Stimulated activated naive CD8-positive, alpha-beta T cell treated with anti-CD3 and anti-CD28 coated beads, Interleukin-15, amount 100 ng/mL, for 72 hours (primary cell): ENCODE measurements at regions not wholly inside any gene's neighbourhood (a gene's known extent, or its start where the extent isn't known, plus 50 kb on each side); places are given as distances from the start of the nearest gene placed in this dataset.
"Not testable (repeated sequence)": the region's sequence is repeated elsewhere in the genome, so short reads cannot be mapped to it uniquely, and the experiment has no call there.

Experiments used
- ATAC-seq: fragments of 150-1000 bp; cut with Tn5 transposase; 2 replicates; pipeline ENCODE4 v1.10.0; 2021; ENCODE audit warnings: mild to moderate bottlenecking, moderate library complexity
- DNase-seq, 2 donors: peaks; one replicate each; pipeline ENCODE4 v3.0.0; 2021 to 2022
- H3K27ac Mint-ChIP-seq, 2 donors: one replicate each; pipeline ENCODE4 v1.8.0; 2022; ENCODE audit warnings: mild to moderate bottlenecking in 2 of 2, mixed read lengths in 2 of 2, moderate library complexity in 2 of 2
- H3K27me3 Mint-ChIP-seq: one replicate; pipeline ENCODE4 v1.8.0; 2022; ENCODE audit warnings: mixed read lengths
- H3K4me1 Mint-ChIP-seq: one replicate; pipeline ENCODE4 v1.8.0; 2022; ENCODE audit warnings: mild to moderate bottlenecking, mixed read lengths
- H3K4me3 Mint-ChIP-seq, 2 donors: one replicate each; pipeline ENCODE4 v1.8.0; 2022; ENCODE audit warnings: mild to moderate bottlenecking in 2 of 2, mixed read lengths in 2 of 2, moderate library complexity in 1 of 2
- H3K9me3 Mint-ChIP-seq, 2 donors: one replicate each; pipeline ENCODE4 v1.8.0; 2022; ENCODE audit warnings: mixed read lengths in 2 of 2

DNA sequence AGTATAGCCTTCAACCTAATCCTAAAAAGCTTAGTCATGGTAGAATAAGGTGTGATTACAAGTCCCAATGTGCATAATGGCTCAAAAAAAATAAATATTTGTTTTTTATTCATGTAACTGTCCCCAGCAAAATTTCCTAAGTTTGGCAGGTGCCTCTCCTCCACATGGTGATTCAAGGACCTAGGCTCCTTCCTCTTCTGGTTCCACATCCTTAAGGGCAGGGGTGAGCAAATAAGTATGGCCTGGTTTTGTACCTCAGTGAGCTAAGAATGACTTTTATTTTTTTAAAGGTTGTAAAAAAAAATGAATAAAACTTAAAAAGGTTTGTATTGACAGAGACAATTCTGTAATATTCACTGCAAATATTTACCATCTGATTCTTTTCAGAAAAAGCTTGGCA, 343.5 kb upstream of the UBE2E2 start:
- no peak overlapping the region for H3K4me3 Mint-ChIP-seq
- peaks cover 0 to 4% of the 10 kb centered on the region in 2 donors for H3K9me3 Mint-ChIP-seq
- H3K27me3 Mint-ChIP-seq, result no peaks in the 10 kb centered on the region
- no peaks in the 10 kb centered on the region for H3K4me1 Mint-ChIP-seq
- ATAC-seq (no peak), DNase-seq (no peak)
- no peak overlapping the region for H3K27ac Mint-ChIP-seq

DNA sequence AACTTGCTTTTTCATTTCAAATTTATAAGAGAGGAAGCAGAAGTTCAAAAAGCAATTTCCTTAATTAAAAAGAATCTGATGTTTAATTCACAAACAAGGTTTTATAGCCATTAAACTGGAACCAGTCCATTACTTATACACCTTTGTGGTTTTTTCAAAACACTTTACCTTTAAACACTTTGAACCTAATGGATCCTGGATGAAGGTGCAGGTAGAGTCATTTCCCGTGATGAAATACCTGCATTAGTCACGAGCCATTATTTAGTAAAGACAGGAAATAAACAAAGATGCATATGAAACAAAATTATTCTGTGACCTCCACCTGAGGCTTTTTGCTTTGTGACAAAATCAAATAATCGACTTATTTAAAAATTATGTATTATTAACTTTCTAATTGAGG, 341.7 kb upstream of the UBE2E2 start:
- no peak for ATAC-seq
- Mint-ChIP-seq H3K27me3 (no peaks in the 10 kb centered on the region), H3K4me1 (no peaks in the 10 kb centered on the region), H3K27ac (no peak overlapping the region), H3K9me3 (peaks cover 0 to 4% of the 10 kb centered on the region in 2 donors), H3K4me3 (no peak overlapping the region)
- no peak for DNase-seq

DNA sequence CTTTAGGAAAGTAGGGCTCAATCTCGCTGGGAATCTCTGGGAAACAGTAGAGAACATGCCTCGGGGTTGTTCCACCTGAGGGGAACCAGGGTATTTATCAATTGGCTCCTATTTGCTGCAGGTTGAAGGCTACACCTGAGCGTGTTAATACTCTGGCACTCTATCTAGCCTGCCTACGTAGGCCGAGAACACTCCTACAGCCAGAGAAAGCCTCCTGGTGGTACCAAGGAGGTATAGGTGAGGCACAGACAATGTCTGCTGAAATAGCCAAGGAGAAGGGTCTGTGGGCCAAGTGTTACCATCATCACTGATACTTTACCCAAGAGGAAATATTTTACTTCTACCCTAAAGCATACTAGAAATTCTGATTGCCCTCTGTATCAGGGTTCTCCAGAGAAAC, 341.0 kb upstream of the UBE2E2 start:
- ATAC-seq (no peak), DNase-seq (no peak)
- Mint-ChIP-seq H3K4me3 (no peak overlapping the region), H3K9me3 (no peaks in the 10 kb centered on the region), H3K4me1 (no peaks in the 10 kb centered on the region), H3K27ac (no peak overlapping the region), H3K27me3 (no peaks in the 10 kb centered on the region)

DNA sequence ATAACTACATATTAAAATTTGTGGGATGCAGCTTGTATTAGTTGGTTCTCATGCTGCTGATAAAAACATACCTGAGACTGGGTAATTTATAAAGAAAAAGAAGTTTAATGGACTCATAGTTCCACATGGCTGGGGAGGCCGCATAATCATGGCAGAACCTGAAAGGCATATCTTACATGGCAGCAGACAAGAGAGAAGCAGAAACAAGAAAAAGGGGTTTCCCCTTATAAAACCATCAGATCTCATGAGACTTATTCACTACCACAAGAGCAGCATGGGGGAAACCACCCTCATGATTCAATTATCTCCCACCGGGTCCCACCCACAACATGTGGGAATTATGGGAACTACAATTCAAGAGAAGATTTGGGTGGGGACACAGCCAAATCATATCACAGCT, 320.3 kb upstream of the UBE2E2 start:
- H3K4me3 Mint-ChIP-seq, H3K27ac Mint-ChIP-seq, ATAC-seq, DNase-seq, H3K4me1 Mint-ChIP-seq, H3K27me3 Mint-ChIP-seq: not testable (repeated sequence)
- H3K9me3 Mint-ChIP-seq, result peaks cover 14 to 16% of the 10 kb centered on the region in 2 donors

DNA sequence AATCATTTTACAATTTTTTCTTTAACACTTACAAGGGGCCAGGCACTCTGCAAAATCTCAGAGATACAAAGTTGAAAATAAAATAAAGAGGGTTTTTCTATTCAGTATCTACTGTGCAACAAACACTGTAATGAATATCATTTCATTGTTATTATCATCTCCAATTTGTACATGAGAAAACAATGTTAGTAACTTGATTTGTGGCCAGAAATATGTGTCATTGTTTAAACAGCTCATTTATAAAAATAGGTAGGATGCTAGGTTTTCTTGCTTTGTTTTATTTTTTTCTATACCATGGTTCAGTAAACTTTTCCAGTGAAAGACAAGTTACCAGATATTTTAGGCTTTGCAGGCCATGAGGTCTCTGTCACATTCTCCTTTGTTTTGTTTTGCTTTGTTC, 318.1 kb upstream of the UBE2E2 start:
- DNase-seq (no peak), ATAC-seq (no peak)
- Mint-ChIP-seq H3K27ac (no peak overlapping the region), H3K27me3 (no peaks in the 10 kb centered on the region), H3K4me1 (no peaks in the 10 kb centered on the region), H3K4me3 (no peak overlapping the region), H3K9me3 (peaks cover 14 to 16% of the 10 kb centered on the region in 2 donors)

DNA sequence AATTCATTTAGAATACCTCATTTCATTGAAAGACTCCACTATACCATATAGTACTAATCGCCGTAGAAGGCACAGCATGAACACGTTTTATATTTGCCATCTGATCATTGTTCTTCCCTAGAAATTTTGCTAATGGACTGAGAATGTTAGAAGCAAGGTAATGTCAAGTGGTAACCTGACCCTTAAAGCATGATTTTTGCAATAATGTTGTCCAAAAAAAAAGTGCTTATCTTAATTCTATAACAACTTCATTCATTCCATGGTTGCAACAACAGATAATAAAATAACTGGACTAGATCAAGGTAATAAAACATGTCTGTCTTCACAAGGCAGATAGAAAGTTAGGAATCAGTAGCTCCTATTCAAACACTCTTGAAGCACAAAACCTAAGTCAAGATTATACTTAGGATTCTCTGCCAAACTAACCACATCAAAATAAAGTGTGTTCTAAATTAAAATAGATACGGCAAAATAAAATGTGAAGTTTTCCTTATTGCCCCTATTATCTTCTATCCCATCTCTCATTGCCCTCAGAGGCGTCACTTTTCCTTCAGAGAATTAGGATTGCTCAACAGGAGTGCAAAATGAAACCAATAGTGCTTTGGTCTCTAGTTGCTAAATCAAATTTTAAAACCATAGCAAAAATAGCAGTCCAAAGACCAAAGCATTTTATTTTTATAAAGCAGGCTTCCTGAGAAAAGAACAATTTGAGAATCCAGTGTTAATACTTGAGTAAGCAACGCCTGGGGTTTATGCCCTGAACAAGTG, 317.4 kb upstream of the UBE2E2 start:
- Mint-ChIP-seq H3K4me3 (no peak overlapping the region), H3K27ac (no peak overlapping the region), H3K9me3 (peaks cover 14 to 16% of the 10 kb centered on the region in 2 donors), H3K4me1 (no peaks in the 10 kb centered on the region), H3K27me3 (no peaks in the 10 kb centered on the region)
- no peak for DNase-seq
- no peak for ATAC-seq

DNA sequence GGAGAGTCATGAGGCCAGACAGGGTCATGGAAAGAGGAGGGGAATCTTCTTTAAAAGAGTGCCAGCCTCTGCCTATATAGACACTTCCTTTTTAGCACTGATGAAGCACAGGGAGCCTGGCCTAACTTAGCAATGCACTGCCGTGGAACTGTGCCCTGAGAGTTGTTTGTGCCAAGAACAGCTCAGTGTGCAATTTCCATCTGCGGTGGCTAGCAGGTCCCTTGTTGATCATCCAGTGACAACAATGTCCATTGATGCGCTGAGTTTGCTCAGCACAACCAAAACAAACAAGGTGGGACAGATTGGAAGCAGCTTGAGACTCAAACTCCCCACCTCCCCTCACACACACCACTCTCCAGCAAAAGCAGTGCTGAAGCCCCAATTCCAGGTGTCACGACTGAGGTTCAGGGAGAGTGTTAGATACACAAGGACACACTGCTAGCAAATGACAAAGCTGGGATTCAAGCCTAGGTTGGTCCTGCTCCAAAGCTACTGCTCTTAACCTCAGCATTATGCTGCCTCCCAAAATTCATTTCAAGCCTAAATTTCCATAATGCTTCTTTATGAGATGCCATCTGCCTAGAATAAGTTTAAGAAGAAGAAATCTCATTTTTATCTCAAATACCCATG, 316.6 kb upstream of the UBE2E2 start:
- no peak for ATAC-seq
- H3K4me1 Mint-ChIP-seq, result no peaks in the 10 kb centered on the region
- no peaks in the 10 kb centered on the region for H3K27me3 Mint-ChIP-seq
- H3K4me3 Mint-ChIP-seq, result no peak overlapping the region
- DNase-seq, result no peak
- no peak overlapping the region for H3K27ac Mint-ChIP-seq
- peaks cover 14 to 16% of the 10 kb centered on the region in 2 donors for H3K9me3 Mint-ChIP-seq

DNA sequence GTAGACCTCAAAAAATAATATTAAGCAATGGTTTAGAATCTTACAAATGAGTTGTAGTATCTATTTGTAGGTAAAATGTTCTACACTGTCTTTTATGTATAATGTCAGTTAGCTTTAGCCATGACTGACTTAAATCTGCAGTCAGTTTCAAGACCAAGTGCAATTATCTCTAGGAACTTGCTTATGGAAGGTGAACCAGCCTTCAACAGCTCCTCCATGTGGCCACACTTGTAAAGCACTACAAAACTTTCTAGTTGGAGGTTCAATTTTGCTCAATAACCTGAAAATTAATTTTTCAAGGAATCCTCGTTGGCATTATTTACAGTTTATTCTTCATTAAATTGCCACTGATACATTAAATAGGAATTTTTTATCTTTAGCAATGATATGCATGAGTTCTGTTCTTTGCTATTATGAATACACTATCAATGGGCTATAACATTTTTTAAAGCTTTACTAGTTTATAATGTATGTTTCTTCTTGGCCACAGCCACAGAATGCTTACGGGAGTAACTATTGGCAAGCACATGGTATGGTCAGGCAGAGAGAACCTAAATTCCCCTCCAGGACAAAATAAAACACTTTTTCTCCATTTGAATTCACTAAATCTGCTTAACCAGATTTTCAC, 315.3 kb upstream of the UBE2E2 start:
- H3K27me3 Mint-ChIP-seq, result no peaks in the 10 kb centered on the region
- H3K9me3 Mint-ChIP-seq, result peaks cover 5 to 6% of the 10 kb centered on the region in 2 donors
- no peaks in the 10 kb centered on the region for H3K4me1 Mint-ChIP-seq
- ATAC-seq (no peak), DNase-seq (no peak)
- H3K27ac Mint-ChIP-seq, result no peak overlapping the region
- H3K4me3 Mint-ChIP-seq, result no peak overlapping the region

DNA sequence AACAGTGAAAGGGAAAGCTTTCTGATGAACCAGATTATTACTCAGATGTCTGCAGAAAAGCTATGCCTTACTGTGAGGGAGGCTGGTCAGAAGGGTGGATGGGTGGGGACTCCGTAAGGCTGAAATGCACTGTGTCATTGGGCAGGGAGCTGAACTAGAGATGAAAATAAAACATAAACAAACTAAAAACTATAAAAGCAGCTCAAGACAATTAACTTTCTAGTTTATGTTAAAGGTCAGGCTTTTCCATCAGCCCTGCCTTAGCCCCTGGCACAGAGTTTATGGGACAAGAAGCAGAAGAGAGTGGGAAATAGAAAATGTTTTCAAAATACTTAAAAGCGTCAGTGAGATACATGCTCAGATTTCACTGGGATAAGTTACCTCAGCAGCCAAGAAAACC, 310.0 kb upstream of the UBE2E2 start:
- DNase-seq, result no peak
- Mint-ChIP-seq H3K4me3 (no peak overlapping the region), H3K27me3 (no peaks in the 10 kb centered on the region), H3K27ac (no peak overlapping the region), H3K4me1 (no peaks in the 10 kb centered on the region), H3K9me3 (no peaks in the 10 kb centered on the region)
- no peak for ATAC-seq

DNA sequence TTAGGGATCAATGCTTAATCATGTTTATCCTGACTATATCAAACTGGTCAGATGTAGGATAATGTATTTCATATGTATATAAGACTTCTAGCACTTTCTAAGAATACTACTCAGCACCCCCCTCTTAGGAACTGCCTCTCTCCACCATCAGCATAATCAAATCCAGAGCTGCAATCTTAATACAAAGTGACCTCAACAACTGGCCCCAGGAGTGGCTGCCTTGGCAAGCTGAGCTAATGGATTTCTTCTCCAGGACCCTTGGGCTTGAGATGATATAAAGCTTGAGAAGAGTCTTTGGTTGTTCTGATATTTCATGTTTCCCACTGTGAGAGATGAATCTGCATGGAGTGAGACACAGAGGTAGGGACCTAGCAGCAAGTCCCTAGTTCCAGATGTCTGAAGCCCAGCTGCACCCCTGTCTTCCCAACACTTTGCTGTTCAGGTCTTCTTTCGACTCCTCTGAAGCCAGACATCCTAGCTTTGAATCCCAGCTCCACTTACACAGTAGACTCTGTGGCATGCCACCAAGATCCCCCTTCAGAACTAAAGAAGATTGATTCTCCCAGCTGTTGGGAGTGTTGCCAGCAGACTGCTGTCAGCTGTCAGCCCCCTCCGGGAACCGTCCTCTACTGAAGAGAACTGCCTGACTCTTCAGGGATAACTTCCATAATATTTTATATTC, 309.3 kb upstream of the UBE2E2 start:
- Mint-ChIP-seq H3K27me3 (no peaks in the 10 kb centered on the region), H3K4me3 (no peak overlapping the region)

DNA sequence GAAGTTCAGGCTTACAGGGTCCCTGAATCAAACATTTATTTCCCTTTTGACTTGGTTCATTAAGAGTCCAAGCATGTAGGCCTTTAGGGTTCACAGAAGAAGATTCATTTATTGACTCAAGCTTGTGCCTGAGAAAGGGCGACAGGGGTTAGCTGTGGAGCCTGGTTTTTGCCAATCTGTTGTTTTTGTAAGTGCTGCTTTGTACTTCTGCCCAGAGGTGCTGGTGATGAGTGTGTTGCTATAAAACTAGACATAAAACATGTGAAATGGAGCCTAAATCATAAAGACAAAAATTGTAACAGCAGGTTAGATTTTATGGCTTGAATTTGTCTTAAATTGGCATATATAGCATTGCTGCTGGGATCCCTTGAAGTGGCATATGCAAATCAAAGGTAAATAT, 308.3 kb upstream of the UBE2E2 start:
- no peak for DNase-seq
- H3K4me1 Mint-ChIP-seq, result no peaks in the 10 kb centered on the region

More for the DNA sequence above, 309.3 kb upstream of the UBE2E2 start:
- no peak overlapping the region for H3K27ac Mint-ChIP-seq
- ATAC-seq (no peak), DNase-seq (no peak)
- H3K4me1 Mint-ChIP-seq, result no peaks in the 10 kb centered on the region
- H3K9me3 Mint-ChIP-seq, result no peaks in the 10 kb centered on the region

DNA sequence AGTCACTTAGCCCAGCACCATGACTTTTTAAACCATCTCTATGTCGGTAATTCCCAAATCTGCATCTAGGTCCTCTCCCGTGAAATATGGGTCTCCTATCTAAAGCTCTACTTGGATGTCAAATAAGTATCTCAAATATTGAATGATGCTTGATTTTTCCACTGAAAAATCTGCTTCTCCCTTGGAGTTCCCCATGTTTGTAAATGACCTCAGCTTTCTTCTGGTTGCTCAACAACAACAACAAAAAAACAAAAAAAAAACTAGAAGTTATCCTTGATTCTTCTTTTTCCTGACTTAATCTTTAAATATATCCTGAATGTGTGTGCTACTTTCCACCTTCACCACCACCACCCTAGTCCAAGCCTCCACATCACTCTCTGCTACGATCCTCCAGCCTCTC, 307.5 kb upstream of the UBE2E2 start:
- no peak for DNase-seq
- ATAC-seq, result no peak
- Mint-ChIP-seq H3K9me3 (peaks cover 0 to under 1% of the 10 kb centered on the region in 2 donors), H3K27me3 (no peaks in the 10 kb centered on the region), H3K4me3 (no peak overlapping the region), H3K27ac (peak overlapping the region in 1 of 2 donors; percentile 62), H3K4me1 (no peaks in the 10 kb centered on the region)

More for the DNA sequence above, 308.3 kb upstream of the UBE2E2 start:
- Mint-ChIP-seq H3K9me3 (no peaks in the 10 kb centered on the region), H3K27me3 (no peaks in the 10 kb centered on the region), H3K27ac (no peak overlapping the region), H3K4me3 (no peak overlapping the region)
- no peak for ATAC-seq

DNA sequence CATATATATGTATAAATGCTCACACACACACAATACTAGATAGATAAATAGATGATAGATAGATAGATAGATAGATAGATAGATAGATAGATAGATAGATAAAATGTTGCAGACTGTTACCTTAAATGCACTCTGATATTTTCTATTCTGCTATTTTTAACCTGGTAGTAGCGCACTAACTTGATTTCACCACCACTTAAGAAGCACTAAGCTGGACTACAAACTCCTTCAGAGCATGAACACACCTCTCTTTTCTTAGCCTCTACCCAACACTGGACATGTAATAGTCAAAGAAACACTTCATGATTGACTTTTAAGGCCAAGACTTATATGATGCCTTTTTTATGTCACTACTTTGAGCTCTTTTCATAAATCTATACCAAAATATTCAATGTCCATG, 304.6 kb upstream of the UBE2E2 start:
- H3K4me3 Mint-ChIP-seq, result no peak overlapping the region
- no peak for ATAC-seq
- no peaks in the 10 kb centered on the region for H3K27me3 Mint-ChIP-seq

DNA sequence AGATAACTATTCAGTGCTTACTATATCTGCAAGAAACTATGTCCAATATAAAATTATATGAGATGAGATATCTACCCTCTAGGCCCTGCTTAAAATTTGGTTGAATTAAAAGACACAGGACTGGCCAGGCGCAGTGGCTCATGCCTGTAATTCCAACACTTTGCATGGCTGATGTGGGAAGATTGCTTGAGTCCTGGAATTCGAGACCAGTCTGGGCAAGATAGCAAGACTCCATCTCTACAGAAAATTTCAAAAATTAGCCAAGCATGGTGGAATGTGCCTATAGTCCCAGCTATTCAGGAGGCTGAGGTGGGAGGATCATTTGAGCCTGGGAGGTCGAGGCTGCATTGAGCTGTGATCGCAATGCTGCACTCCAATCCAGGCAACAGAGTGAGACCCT, 303.7 kb upstream of the UBE2E2 start:
- H3K4me3 Mint-ChIP-seq, result no peak overlapping the region
- ATAC-seq (no peak), DNase-seq (no peak)
- H3K9me3 Mint-ChIP-seq, result peaks cover 7 to 13% of the 10 kb centered on the region in 2 donors
- H3K4me1 Mint-ChIP-seq, result no peaks in the 10 kb centered on the region
- H3K27me3 Mint-ChIP-seq, result no peaks in the 10 kb centered on the region
- no peak overlapping the region for H3K27ac Mint-ChIP-seq

More for the DNA sequence above, 304.6 kb upstream of the UBE2E2 start:
- H3K27ac Mint-ChIP-seq, result no peak overlapping the region
- H3K9me3 Mint-ChIP-seq, result peaks cover 7 to 13% of the 10 kb centered on the region in 2 donors
- DNase-seq, result no peak
- H3K4me1 Mint-ChIP-seq, result no peaks in the 10 kb centered on the region

DNA sequence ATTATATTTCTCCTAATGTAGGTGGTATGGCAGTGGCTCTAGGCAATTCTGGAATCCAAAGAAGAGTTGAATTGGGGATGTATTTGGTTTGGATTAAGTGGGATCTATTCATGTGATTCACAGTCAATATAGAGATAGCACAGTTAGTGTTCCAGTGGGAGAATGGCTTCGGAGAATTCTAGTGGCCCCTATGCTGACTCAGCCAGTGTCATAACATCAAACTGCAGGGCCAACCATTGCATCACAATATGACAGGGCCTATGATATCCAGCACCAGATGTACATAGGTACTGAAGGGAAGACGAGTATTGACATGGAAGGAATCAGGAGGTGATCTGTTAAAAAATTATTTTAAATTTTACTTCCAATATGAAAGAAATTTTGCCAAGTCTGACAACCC, 302.8 kb upstream of the UBE2E2 start:
- ATAC-seq, result no peak
- no peaks in the 10 kb centered on the region for H3K4me1 Mint-ChIP-seq
- no peaks in the 10 kb centered on the region for H3K27me3 Mint-ChIP-seq

DNA sequence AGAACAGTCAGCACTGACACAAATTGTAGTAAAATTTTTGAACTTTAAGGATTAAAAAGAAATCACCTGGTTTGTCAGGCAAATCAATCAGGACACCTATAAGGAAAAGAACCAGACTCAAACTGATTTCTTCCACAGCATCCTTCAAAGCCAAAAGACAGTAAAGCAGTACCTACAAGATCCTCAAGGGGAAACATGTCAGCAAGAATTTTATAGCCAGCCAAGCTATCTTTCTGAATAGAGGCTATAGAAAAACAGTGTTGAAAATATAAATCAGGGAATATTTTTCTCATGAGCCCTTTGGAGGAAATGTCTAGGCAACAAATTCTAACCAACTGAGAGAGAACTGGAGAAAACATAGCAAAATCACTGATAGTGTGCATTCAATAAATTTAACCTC, 301.4 kb upstream of the UBE2E2 start:
- Mint-ChIP-seq H3K27ac (no peak overlapping the region), H3K27me3 (no peaks in the 10 kb centered on the region), H3K4me3 (no peak overlapping the region), H3K4me1 (no peaks in the 10 kb centered on the region), H3K9me3 (peaks cover 7 to 13% of the 10 kb centered on the region in 2 donors)
- no peak for DNase-seq
- ATAC-seq, result no peak

More for the DNA sequence above, 302.8 kb upstream of the UBE2E2 start:
- Mint-ChIP-seq H3K27ac (no peak overlapping the region), H3K9me3 (peaks cover 7 to 13% of the 10 kb centered on the region in 2 donors), H3K4me3 (no peak overlapping the region)
- no peak for DNase-seq
